ENCODE measurements at regions not wholly inside any gene's neighbourhood (a gene's known extent, or its start where the extent isn't known, plus 50 kb on each side); places are given as distances from the start of the nearest gene placed in this dataset.

- H3K36me3 Mint-ChIP-seq: no peaks in the 10 kb centered on the region
- H3K4me1 Mint-ChIP-seq: peaks cover 0 to 5% of the 10 kb centered on the region in 2 donors
- no peaks in the 10 kb centered on the region for H3K36me3 ChIP-seq (ENCODE audit: control insufficient read depth, insufficient read depth, low read length)
- H3K27ac Mint-ChIP-seq: peak overlapping the region in 1 of 2 donors; percentile 79
- H3K4me3 ChIP-seq (ENCODE audit: low read length): no peak overlapping the region
- H3K9me3 Mint-ChIP-seq: no peaks in the 10 kb centered on the region
- no peaks in the 10 kb centered on the region for H3K27me3 ChIP-seq (ENCODE audit: control insufficient read depth, insufficient read depth, low read length)
- no peaks in the 10 kb centered on the region for H3K9me3 ChIP-seq (ENCODE audit: control insufficient read depth, insufficient read depth, low read length)
- no peak overlapping the region for H3K4me3 Mint-ChIP-seq
- peak overlapping the region; percentile 11 for H3K27ac ChIP-seq (ENCODE audit: low read length)
- TF ChIP-seq CTCF (IDR thresholded peaks at IDR 0.05): no peak
- DNase-seq (peak in 1 of 2 donors; percentile 36), ATAC-seq (peak in 1 of 3 donors; percentile 58)
- intact Hi-C loops (cut with micrococcal nuclease): no loop called here
- peaks cover 7% of the 10 kb centered on the region for H3K4me1 ChIP-seq (ENCODE audit: control insufficient read depth, insufficient read depth, low read length)
- WGBS (ENCODE audit: insufficient coverage): 41% methylated on average over 4 of the region's 4 CpGs
- H3K27me3 Mint-ChIP-seq (ENCODE audit: low read depth in 2 of 2): no peaks in the 10 kb centered on the region
Observed at GRCh38 chrY:12303464-12303863, 397.6 kb upstream of the USP9Y start.

- no peak for TF ChIP-seq CTCF (IDR thresholded peaks at IDR 0.05)
- Histone ChIP-seq H3K9me3 (ENCODE audit: control insufficient read depth, insufficient read depth, low read length) (no peaks in the 10 kb centered on the region), H3K4me3 (ENCODE audit: low read length) (no peak overlapping the region), H3K36me3 (ENCODE audit: control insufficient read depth, insufficient read depth, low read length) (no peaks in the 10 kb centered on the region), H3K27me3 (ENCODE audit: control insufficient read depth, insufficient read depth, low read length) (no peaks in the 10 kb centered on the region), H3K27ac (ENCODE audit: low read length) (no peak overlapping the region), H3K4me1 (ENCODE audit: control insufficient read depth, insufficient read depth, low read length) (peaks cover 7% of the 10 kb centered on the region)
- intact Hi-C loops (cut with micrococcal nuclease): no loop called here
- Mint-ChIP-seq H3K4me1 (peaks cover 0 to 5% of the 10 kb centered on the region in 2 donors), H3K4me3 (no peak overlapping the region), H3K9me3 (no peaks in the 10 kb centered on the region), H3K27me3 (ENCODE audit: low read depth in 2 of 2) (peaks cover 0 to 6% of the 10 kb centered on the region in 2 donors), H3K27ac (no peak overlapping the region), H3K36me3 (no peaks in the 10 kb centered on the region)
- 76% methylated on average over 4 of the region's 4 CpGs for WGBS (ENCODE audit: insufficient coverage)
- no peak for DNase-seq
- ATAC-seq: no peak
Observed at GRCh38 chrY:12305456-12305855, 395.6 kb upstream of the USP9Y start.

- peaks cover 0 to 12% of the 10 kb centered on the region in 2 donors for H3K27me3 Mint-ChIP-seq (ENCODE audit: low read depth in 2 of 2)
- Histone ChIP-seq H3K4me1 (ENCODE audit: control insufficient read depth, insufficient read depth, low read length) (no peaks in the 10 kb centered on the region), H3K27me3 (ENCODE audit: control insufficient read depth, insufficient read depth, low read length) (no peaks in the 10 kb centered on the region), H3K4me3 (ENCODE audit: low read length) (no peak overlapping the region), H3K27ac (ENCODE audit: low read length) (no peak overlapping the region), H3K9me3 (ENCODE audit: control insufficient read depth, insufficient read depth, low read length) (no peaks in the 10 kb centered on the region), H3K36me3 (ENCODE audit: control insufficient read depth, insufficient read depth, low read length) (no peaks in the 10 kb centered on the region)
- whole genome bisulfite sequencing (ENCODE audit: insufficient coverage): 29% methylated on average over 7 of the region's 10 CpGs
- H3K4me1 Mint-ChIP-seq: no peaks in the 10 kb centered on the region
- intact Hi-C loops (cut with micrococcal nuclease): no loop called here
- peak; percentile 36 for TF ChIP-seq CTCF (IDR thresholded peaks at IDR 0.05)
- no peaks in the 10 kb centered on the region for H3K36me3 Mint-ChIP-seq
- H3K9me3 Mint-ChIP-seq: no peaks in the 10 kb centered on the region
- DNase-seq (peak in 1 of 2 donors; percentile 56), ATAC-seq (no peak)
- H3K27ac Mint-ChIP-seq: no peak overlapping the region
- H3K4me3 Mint-ChIP-seq: no peak overlapping the region
Observed at GRCh38 chrY:12309212-12309611, 391.8 kb upstream of the USP9Y start.

GRCh38 chrY:12310832-12311231 is 390.2 kb upstream of the USP9Y start:
- no peaks in the 10 kb centered on the region for H3K4me1 Mint-ChIP-seq
- WGBS (ENCODE audit: insufficient coverage): 88% methylated on average over 5 of the region's 5 CpGs
- Histone ChIP-seq H3K36me3 (ENCODE audit: control insufficient read depth, insufficient read depth, low read length) (no peaks in the 10 kb centered on the region), H3K27ac (ENCODE audit: low read length) (no peak overlapping the region), H3K4me3 (ENCODE audit: low read length) (no peak overlapping the region), H3K9me3 (ENCODE audit: control insufficient read depth, insufficient read depth, low read length) (no peaks in the 10 kb centered on the region), H3K27me3 (ENCODE audit: control insufficient read depth, insufficient read depth, low read length) (no peaks in the 10 kb centered on the region), H3K4me1 (ENCODE audit: control insufficient read depth, insufficient read depth, low read length) (no peaks in the 10 kb centered on the region)
- no peak overlapping the region for H3K27ac Mint-ChIP-seq
- no peak for ATAC-seq
- no peak for TF ChIP-seq CTCF (IDR thresholded peaks at IDR 0.05)
- DNase-seq: no peak
- H3K9me3 Mint-ChIP-seq: no peaks in the 10 kb centered on the region
- no peak overlapping the region for H3K4me3 Mint-ChIP-seq
- peaks cover 0 to 12% of the 10 kb centered on the region in 2 donors for H3K27me3 Mint-ChIP-seq (ENCODE audit: low read depth in 2 of 2)
- intact Hi-C loops (cut with micrococcal nuclease): no loop called here
- H3K36me3 Mint-ChIP-seq: no peaks in the 10 kb centered on the region

Measured in natural killer cell (primary cell).